HG03196 (cell line): ENCODE measurements at regions not wholly inside any gene's neighbourhood (a gene's known extent, or its start where the extent isn't known, plus 50 kb on each side); places are given as distances from the start of the nearest gene placed in this dataset.

Source experiments
- ATAC-seq: cut with Tn5 transposase; IDR thresholded peaks from one replicate; pipeline ENCODE4 v1.9.1; 2021; ENCODE audit not compliant: unreplicated experiment

GRCh38 chr6:170137176-170137891, 153.5 kb downstream of the DLL1 start:
- no peak for ATAC-seq

- ATAC-seq = no peak
Measured at GRCh38 chr6:170136541-170137175, 154.2 kb downstream of the DLL1 start.

GRCh38 chr6:170135821-170136471, 154.9 kb downstream of the DLL1 start:
- ATAC-seq = no peak

GRCh38 chr6:170135461-170135820, 155.4 kb downstream of the DLL1 start:
- no peak for ATAC-seq

- no peak for ATAC-seq
Measured at GRCh38 chr6:170134471-170135440, 156.1 kb downstream of the DLL1 start.

- ATAC-seq = no peak
Measured at GRCh38 chr6:170134031-170134470, 156.8 kb downstream of the DLL1 start.

GRCh38 chr6:170132561-170132991, 158.3 kb downstream of the DLL1 start:
- no peak for ATAC-seq

- no peak for ATAC-seq
Measured at GRCh38 chr6:170132011-170132521, 158.8 kb downstream of the DLL1 start.

- no peak for ATAC-seq
Measured at GRCh38 chr6:170131351-170131750, 159.5 kb downstream of the DLL1 start.

GRCh38 chr6:170130771-170131241, 160.1 kb downstream of the DLL1 start:
- no peak for ATAC-seq

GRCh38 chr6:170130201-170130621, 160.7 kb downstream of the DLL1 start:
- no peak for ATAC-seq

GRCh38 chr6:170129691-170130171, 161.1 kb downstream of the DLL1 start:
- ATAC-seq = no peak

- no peak for ATAC-seq
Measured at GRCh38 chr6:170128811-170129681, 161.8 kb downstream of the DLL1 start.

GRCh38 chr6:170128346-170128745, 162.5 kb downstream of the DLL1 start:
- no peak for ATAC-seq

GRCh38 chr6:170127151-170127550, 163.7 kb downstream of the DLL1 start:
- ATAC-seq = no peak

GRCh38 chr6:170125456-170126300, 165.2 kb downstream of the DLL1 start:
- no peak for ATAC-seq

GRCh38 chr6:170124836-170125235, 166.0 kb downstream of the DLL1 start:
- no peak for ATAC-seq

GRCh38 chr6:170124150-170124549, 166.7 kb downstream of the DLL1 start:
- no peak for ATAC-seq

GRCh38 chr6:170122651-170123050, 168.2 kb downstream of the DLL1 start:
- no peak for ATAC-seq
